ENCODE measurements at regions not wholly inside any gene's neighbourhood (a gene's known extent, or its start where the extent isn't known, plus 50 kb on each side); places are given as distances from the start of the nearest gene placed in this dataset.

DNA sequence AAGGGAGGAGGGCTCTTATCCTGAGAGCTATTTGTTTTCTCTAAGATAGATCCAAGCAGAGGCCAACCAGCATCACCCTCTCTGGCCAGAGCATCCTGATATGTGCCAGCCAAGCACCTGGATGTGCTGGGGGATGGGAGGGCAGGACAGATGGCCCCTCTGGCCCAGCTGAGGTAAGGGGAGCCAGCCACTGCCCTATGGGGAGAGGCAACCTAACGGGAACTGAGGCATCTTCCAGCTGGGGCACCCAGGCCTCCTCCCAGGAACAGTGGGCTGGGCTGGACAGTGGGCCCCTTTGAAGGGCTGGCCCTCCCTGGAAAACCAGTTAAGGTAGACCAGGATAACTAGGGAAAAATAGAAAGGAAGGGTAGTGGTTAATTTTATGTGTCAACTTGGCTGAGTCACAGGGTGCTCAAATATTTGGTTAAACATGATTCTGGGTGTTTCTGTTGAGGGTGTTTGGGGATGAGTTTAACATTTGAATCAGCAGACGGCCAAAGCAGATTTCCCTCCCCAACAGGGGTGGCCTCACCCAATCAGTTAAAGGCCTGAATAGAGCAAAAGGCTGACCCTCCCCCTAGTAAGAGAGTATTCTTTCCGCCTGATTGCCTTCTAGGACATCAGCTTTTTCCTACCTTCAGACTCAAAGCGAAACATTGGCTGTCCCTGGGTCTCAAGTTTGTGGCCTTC is 595.1 kb downstream of the BUD13 start:
- POLR2A ChIA-PET = no interaction called here

DNA sequence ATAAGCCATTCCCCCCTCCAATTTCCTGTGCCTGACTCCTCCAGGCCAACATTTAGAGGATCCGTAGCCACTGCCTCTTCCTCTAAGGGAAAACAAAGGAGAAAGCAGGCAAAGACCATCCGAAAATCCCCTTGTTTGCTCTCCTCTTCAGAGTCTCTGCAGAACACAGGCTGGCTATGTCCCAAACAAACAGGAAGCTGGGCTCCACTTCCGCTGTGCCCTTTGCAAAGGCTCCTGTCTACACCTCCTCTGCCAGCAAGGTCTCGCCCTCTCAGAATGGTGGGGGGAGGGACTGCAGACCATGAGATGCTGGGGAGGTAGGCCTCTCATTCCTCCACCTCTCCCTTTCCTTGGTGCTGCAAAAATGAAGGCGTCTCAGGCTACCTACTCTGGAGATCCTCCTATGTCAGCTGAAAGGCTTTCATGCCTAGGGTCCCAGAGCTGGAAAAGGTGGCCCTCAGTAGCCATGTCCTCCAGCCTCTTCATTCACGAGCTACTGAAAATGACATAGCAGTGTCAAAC is 596.2 kb downstream of the BUD13 start:
- TF ChIP-seq CTCF (IDR thresholded peaks at IDR 0.05; ENCODE audit: low read depth, low read length) = no peak
- no peaks in the 10 kb centered on the region for H3K9me3 ChIP-seq (ENCODE audit: control insufficient read depth, insufficient read depth, low read length)
- POLR2A ChIA-PET = no interaction called here
- no peak for DNase-seq (ENCODE audit: low read depth, low spot score)
- CTCF ChIA-PET = no interaction called here
- no peak overlapping the region for H3K27ac ChIP-seq (ENCODE audit: low read depth, low read length)
- no peak overlapping the region for H3K4me3 ChIP-seq (ENCODE audit: low read depth, low read length)
- peaks cover 3% of the 10 kb centered on the region for H3K27me3 ChIP-seq (ENCODE audit: control insufficient read depth, insufficient read depth, low read length)

More for the DNA sequence above, 595.1 kb downstream of the BUD13 start:
- Histone ChIP-seq H3K27ac (ENCODE audit: low read depth, low read length) (no peak overlapping the region), H3K4me3 (ENCODE audit: low read depth, low read length) (no peak overlapping the region), H3K27me3 (ENCODE audit: control insufficient read depth, insufficient read depth, low read length) (peaks cover 3% of the 10 kb centered on the region), H3K9me3 (ENCODE audit: control insufficient read depth, insufficient read depth, low read length) (no peaks in the 10 kb centered on the region)
- DNase-seq (ENCODE audit: low read depth, low spot score) = no peak
- CTCF ChIA-PET = no interaction called here
- no peak for TF ChIP-seq CTCF (IDR thresholded peaks at IDR 0.05; ENCODE audit: low read depth, low read length)

GRCh38 chr11:116175707-116176106 is 597.1 kb downstream of the BUD13 start:
- Histone ChIP-seq H3K27me3 (ENCODE audit: control insufficient read depth, insufficient read depth, low read length) (peaks cover 3% of the 10 kb centered on the region), H3K4me3 (ENCODE audit: low read depth, low read length) (no peak overlapping the region), H3K27ac (ENCODE audit: low read depth, low read length) (no peak overlapping the region), H3K9me3 (ENCODE audit: control insufficient read depth, insufficient read depth, low read length) (no peaks in the 10 kb centered on the region)
- no peak for DNase-seq (ENCODE audit: low read depth, low spot score)
- CTCF ChIA-PET = no interaction called here
- no peak for TF ChIP-seq CTCF (IDR thresholded peaks at IDR 0.05; ENCODE audit: low read depth, low read length)
- POLR2A ChIA-PET = no interaction called here

DNA sequence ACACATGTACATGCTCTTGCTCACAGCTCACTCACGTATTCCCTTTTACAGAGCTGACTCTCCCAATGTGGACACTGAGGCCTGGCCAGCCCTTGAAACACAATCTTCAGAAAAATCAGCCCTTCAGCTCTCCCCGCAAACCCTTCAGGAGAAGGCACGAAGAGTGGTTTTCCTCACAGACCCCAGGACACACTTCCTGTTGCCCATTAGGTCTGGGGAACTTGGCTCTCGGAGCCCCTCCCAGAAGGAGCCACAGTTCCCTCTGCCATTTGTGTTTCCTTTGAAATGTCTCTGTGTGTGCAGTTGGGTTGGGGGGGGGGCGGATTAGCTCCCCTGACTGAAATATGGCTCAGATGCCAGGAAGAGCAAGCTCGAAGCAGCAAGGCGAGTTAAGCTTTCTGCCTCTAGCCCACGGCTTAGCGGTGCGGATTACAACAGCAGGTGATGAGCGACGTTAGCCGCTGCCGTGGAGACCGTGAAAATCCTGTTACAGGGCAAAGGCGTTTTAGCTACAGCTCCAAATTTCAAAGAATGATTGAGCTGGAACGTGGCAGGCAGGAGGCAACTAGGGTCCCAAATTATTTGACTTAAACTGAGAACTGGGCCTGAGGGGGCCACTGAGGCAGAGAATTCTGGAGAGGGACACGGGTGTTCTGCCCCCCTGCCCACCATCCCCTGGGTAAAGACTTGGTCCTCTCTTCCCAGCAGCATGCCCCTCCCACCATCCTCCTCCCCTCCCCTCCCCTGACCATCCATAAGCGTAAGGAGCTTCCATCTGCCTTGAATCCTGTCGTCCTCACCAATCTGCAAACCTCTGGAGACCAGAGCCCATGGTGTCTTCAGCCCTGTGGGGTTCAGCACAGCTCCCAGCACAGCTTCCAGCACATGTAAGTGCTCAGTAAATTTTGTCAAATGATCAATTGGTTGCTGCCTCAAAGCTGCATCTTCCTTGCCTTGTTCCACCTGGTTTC is 598.6 kb downstream of the BUD13 start:
- Histone ChIP-seq H3K4me3 (ENCODE audit: low read depth, low read length) (no peak overlapping the region), H3K9me3 (ENCODE audit: control insufficient read depth, insufficient read depth, low read length) (no peaks in the 10 kb centered on the region), H3K27me3 (ENCODE audit: control insufficient read depth, insufficient read depth, low read length) (no peaks in the 10 kb centered on the region), H3K27ac (ENCODE audit: low read depth, low read length) (no peak overlapping the region)
- TF ChIP-seq CTCF (IDR thresholded peaks at IDR 0.05; ENCODE audit: low read depth, low read length) = no peak
- DNase-seq (ENCODE audit: low read depth, low spot score) = no peak
- POLR2A ChIA-PET = no interaction called here
- CTCF ChIA-PET = interaction anchor here (1.3 kb wide), 1 partner anchor 50 kb away, joined by 4 read pairs; no protein-coding TSS in a partner anchor

- no peaks in the 10 kb centered on the region for H3K27me3 ChIP-seq (ENCODE audit: control insufficient read depth, insufficient read depth, low read length)
- ChIA-PET CTCF (interaction anchor here (1.3 kb wide), 1 partner anchor 51 kb away, joined by 4 read pairs; no protein-coding TSS in a partner anchor), POLR2A (no interaction called here)
- no peak for TF ChIP-seq CTCF (IDR thresholded peaks at IDR 0.05; ENCODE audit: low read depth, low read length)
- H3K27ac ChIP-seq (ENCODE audit: low read depth, low read length) = no peak overlapping the region
- no peak for DNase-seq (ENCODE audit: low read depth, low spot score)
- no peaks in the 10 kb centered on the region for H3K9me3 ChIP-seq (ENCODE audit: control insufficient read depth, insufficient read depth, low read length)
- H3K4me3 ChIP-seq (ENCODE audit: low read depth, low read length) = no peak overlapping the region
These were observed 599.3 kb downstream of the BUD13 start for GRCh38 chr11:116173506-116173905.
